RWPE2 (cell line): ENCODE measurements at regions not wholly inside any gene's neighbourhood (a gene's known extent, or its start where the extent isn't known, plus 50 kb on each side); places are given as distances from the start of the nearest gene placed in this dataset.

Experiments used
- ATAC-seq: fragments of 200-7000 bp; cut with Tn5 transposase; 3 replicates; pipeline ENCODE4 v1.9.1; 2021; ENCODE audit warnings: low read depth
- DNase-seq: peaks from one replicate; pipeline ENCODE4 v3.0.0-alpha.2; 2020; ENCODE audit warnings: low spot score
- H3K27ac ChIP-seq: fragments of 450-650 bp; 2 replicates; pipeline ENCODE4 v1.5.1; 2017; ENCODE audit warnings: mild to moderate bottlenecking; ENCODE audit not compliant: poor library complexity, severe bottlenecking
- H3K27me3 ChIP-seq: fragments of 250-450 bp; sonication (Bioruptor Pico); 2 replicates; pipeline ENCODE4 v1.5.1; 2021; ENCODE audit warnings: mild to moderate bottlenecking, moderate library complexity; ENCODE audit not compliant: insufficient read depth, poor library complexity, severe bottlenecking
- H3K36me3 ChIP-seq: fragments of 250-450 bp; sonication (Bioruptor Pico); 2 replicates; pipeline ENCODE4 v1.5.1; 2020; ENCODE audit warnings: low read depth, mild to moderate bottlenecking, moderate library complexity
- H3K4me1 ChIP-seq: fragments of 250-450 bp; sonication (Bioruptor Pico); 2 replicates; pipeline ENCODE4 v1.5.1; 2021; ENCODE audit warnings: mild to moderate bottlenecking, moderate library complexity; ENCODE audit not compliant: insufficient read depth, poor library complexity, severe bottlenecking
- H3K4me3 ChIP-seq: fragments of 250-450 bp; sonication (Bioruptor Pico); 2 replicates; pipeline ENCODE4 v1.5.1; 2021; ENCODE audit warnings: mild to moderate bottlenecking, moderate library complexity; ENCODE audit not compliant: severe bottlenecking
- H3K9me3 ChIP-seq: fragments of 250-450 bp; sonication (Bioruptor Pico); 2 replicates; pipeline ENCODE4 v1.5.1; 2021; ENCODE audit warnings: mild to moderate bottlenecking, moderate library complexity; ENCODE audit not compliant: severe bottlenecking
- TF ChIP-seq, protein P1 (sequence below): fragments of 450-650 bp; IDR thresholded peaks from one replicate; pipeline ENCODE4 v1.5.1; 2017; ENCODE audit warnings: mild to moderate bottlenecking, moderate library complexity; ENCODE audit not compliant: poor library complexity, severe bottlenecking

DNA sequence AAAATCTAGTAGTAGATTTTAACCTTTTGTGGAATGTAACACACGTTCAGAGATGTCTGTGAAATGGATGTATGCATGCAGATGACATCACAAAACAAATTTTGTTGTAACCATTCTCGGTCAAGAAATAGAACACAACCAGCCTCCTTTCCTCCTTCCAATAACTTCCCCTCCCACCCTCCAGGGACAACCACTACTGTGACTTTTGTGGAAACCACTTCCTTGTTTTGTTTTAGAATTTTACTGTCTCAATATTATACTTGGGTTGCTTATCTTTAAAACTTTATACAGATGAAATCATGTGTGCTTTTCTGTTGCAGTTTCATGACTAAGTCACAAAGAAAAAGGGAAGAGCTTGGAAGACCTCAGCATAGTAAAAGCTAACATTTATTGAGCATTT, 189.4 kb upstream of the NCAM1 start:
- ATAC-seq (no peak), DNase-seq (no peak)
- Histone ChIP-seq H3K4me1 (no peaks in the 10 kb centered on the region), H3K9me3 (no peaks in the 10 kb centered on the region), H3K27me3 (no peaks in the 10 kb centered on the region), H3K4me3 (no peak overlapping the region), H3K27ac (no peak overlapping the region), H3K36me3 (no peaks in the 10 kb centered on the region)
- TF ChIP-seq, protein P1, sequence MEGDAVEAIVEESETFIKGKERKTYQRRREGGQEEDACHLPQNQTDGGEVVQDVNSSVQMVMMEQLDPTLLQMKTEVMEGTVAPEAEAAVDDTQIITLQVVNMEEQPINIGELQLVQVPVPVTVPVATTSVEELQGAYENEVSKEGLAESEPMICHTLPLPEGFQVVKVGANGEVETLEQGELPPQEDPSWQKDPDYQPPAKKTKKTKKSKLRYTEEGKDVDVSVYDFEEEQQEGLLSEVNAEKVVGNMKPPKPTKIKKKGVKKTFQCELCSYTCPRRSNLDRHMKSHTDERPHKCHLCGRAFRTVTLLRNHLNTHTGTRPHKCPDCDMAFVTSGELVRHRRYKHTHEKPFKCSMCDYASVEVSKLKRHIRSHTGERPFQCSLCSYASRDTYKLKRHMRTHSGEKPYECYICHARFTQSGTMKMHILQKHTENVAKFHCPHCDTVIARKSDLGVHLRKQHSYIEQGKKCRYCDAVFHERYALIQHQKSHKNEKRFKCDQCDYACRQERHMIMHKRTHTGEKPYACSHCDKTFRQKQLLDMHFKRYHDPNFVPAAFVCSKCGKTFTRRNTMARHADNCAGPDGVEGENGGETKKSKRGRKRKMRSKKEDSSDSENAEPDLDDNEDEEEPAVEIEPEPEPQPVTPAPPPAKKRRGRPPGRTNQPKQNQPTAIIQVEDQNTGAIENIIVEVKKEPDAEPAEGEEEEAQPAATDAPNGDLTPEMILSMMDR, result no peak

DNA sequence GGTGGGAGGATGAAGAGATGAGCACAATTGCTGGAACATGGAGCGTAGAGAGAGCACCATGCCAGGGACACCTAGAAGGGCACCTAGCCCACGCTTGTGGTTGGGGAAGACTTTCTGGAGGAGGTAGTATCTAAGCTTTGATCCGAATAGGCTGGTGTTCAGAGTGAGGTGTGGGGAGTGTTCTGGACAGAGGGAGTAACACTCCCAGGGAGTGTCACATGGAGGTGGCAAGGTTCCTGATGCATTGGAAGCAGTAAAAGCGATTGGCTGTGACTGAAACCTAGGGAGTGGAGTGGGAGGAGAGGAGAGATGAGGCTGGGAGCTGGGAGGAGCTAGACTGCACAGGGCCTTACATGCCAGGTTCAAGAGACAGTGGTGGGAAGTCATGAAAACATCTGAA, 188.0 kb upstream of the NCAM1 start:
- H3K4me1 ChIP-seq, result no peaks in the 10 kb centered on the region
- TF ChIP-seq, protein P1, result no peak
- ATAC-seq, result no peak

DNA sequence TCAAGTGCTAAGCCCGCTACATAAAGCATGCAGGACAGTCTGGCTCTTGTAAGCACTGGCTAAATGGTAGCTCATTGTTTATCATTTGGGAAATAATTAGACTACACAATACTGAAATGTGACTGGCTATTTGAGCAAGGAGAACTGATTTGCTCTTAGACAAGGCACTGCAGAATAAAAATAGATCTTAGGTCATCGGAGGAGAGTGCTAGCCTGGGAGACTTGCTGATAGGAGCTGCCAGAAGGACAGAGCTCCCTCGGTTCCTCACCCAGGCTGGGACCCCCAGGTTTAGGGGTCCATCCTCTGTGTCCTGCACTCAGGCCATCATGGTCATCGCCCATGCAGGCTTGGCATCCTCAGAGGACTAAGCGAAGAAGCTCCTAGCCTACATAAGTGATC, 184.4 kb upstream of the NCAM1 start:
- Histone ChIP-seq H3K36me3 (no peaks in the 10 kb centered on the region), H3K4me3 (no peak overlapping the region), H3K9me3 (no peaks in the 10 kb centered on the region), H3K27me3 (no peaks in the 10 kb centered on the region), H3K4me1 (no peaks in the 10 kb centered on the region), H3K27ac (no peak overlapping the region)
- TF ChIP-seq, protein P1, result no peak
- DNase-seq, result no peak
- no peak for ATAC-seq

More for the DNA sequence above, 188.0 kb upstream of the NCAM1 start:
- Histone ChIP-seq H3K27ac (no peak overlapping the region), H3K9me3 (no peaks in the 10 kb centered on the region), H3K4me3 (no peak overlapping the region), H3K27me3 (no peaks in the 10 kb centered on the region), H3K36me3 (no peaks in the 10 kb centered on the region)
- DNase-seq, result no peak

DNA sequence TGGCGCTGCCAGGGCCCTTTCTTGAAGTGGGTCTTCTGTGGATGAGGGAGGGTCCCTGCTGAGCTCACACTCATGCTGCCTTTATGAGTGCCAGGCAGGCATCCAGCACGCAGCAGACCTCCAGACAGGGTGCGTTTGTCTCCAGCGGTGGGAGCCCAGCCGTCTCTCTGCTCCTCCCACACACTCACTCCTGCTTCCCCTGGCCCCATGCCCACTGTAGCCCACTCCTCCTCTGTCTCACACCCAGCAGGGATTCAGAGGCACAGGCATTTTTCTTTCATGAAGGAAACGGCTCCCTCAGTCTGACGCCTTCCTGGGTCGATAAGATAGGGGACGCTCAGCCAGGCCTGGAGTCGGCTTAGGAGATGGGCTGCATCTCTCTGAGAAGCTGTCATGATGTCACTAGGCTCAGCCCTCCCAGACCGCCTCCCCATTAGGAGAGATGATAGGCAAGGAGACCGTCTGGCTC, 183.9 kb upstream of the NCAM1 start:
- TF ChIP-seq, protein P1, result no peak
- Histone ChIP-seq H3K36me3 (no peaks in the 10 kb centered on the region), H3K27ac (no peak overlapping the region), H3K27me3 (no peaks in the 10 kb centered on the region), H3K9me3 (no peaks in the 10 kb centered on the region), H3K4me1 (no peaks in the 10 kb centered on the region), H3K4me3 (no peak overlapping the region)
- ATAC-seq (no peak), DNase-seq (no peak)

DNA sequence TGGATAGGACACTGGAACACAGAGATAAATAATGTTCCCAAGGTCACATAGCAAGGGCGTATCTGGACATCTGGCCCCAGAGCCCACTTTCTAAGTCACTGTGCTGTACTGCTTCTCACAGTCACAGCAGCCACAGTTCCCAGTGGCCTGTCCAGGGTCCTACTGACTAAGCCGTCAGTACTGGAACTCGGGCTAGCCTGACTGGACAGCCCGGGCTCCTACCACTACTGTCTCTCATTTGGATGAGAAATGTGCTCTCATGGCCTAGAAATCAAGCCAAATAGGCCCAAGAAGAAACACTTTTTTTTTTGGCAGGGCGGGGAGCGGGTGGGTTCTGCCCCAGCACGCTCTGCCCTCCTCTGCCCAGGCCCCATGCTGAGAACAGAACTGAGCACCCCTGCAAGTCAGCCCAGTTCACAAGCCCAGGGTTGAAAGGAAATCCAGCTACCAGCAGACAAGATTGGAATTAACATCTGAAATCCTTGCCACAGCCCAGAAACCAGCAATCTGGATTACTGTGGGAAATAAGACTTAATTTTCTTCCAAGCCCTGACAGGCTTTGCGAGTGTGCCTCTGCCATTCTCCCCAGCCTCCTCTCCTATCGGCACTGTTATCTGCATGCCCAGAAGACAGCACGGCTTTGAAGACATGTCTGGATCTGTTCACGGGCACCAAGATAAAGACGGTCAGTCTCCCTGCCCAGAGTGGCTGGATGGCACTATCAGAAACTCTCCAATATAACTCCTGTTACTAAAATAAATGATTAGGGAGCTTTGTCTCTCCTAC, 182.9 kb upstream of the NCAM1 start:
- ATAC-seq (no peak), DNase-seq (no peak)
- Histone ChIP-seq H3K4me1 (no peaks in the 10 kb centered on the region), H3K9me3 (no peaks in the 10 kb centered on the region), H3K27ac (no peak overlapping the region), H3K27me3 (no peaks in the 10 kb centered on the region), H3K4me3 (no peak overlapping the region), H3K36me3 (no peaks in the 10 kb centered on the region)
- TF ChIP-seq, protein P1, result no peak
